ENCODE measurements at regions not wholly inside any gene's neighbourhood (a gene's known extent, or its start where the extent isn't known, plus 50 kb on each side); places are given as distances from the start of the nearest gene placed in this dataset.

GRCh38 chr10:117865945-117866344 is 180.8 kb downstream of the RAB11FIP2 start (continued):
- no peak for TF ChIP-seq ZNF280C (tag by site-specific recombination; IDR thresholded peaks at IDR 0.05)
- no peak for TF ChIP-seq ZNF600 (tag by site-specific recombination; IDR thresholded peaks at IDR 0.05)
- TF ChIP-seq FEZF1 (tag by site-specific recombination; IDR thresholded peaks at IDR 0.05), result no peak
- TF ChIP-seq ZNF513 (tag by site-specific recombination; IDR thresholded peaks at IDR 0.05), result no peak
- TF ChIP-seq ZNF175 (tag by site-specific recombination; IDR thresholded peaks at IDR 0.05), result no peak
- no peak for TF ChIP-seq HOXD13 (CRISPR knock-in tag; IDR thresholded peaks at IDR 0.05; ENCODE audit: borderline replicate concordance)
- no peak for TF ChIP-seq ZNF133 (tag by site-specific recombination; IDR thresholded peaks at IDR 0.05)
- TF ChIP-seq GLI2 (tag by site-specific recombination; IDR thresholded peaks at IDR 0.05; ENCODE audit: borderline replicate concordance, low read depth), result no peak
- TF ChIP-seq ZNF398 (tag by site-specific recombination; IDR thresholded peaks at IDR 0.05), result peak; percentile 80
- no peak for TF ChIP-seq ZNF239 (tag by site-specific recombination; IDR thresholded peaks at IDR 0.05)
- TF ChIP-seq ZNF350 (tag by site-specific recombination; IDR thresholded peaks at IDR 0.05), result no peak
- TF ChIP-seq ZNF660 (tag by site-specific recombination; IDR thresholded peaks at IDR 0.05), result peak; percentile 48; the same call in 1 of the 2 replicates
- TF ChIP-seq IKZF3 (tag by site-specific recombination; IDR thresholded peaks at IDR 0.05), result no peak
- no peak for TF ChIP-seq ZNF223 (tag by site-specific recombination; IDR thresholded peaks at IDR 0.05)
- no peak for TF ChIP-seq ZNF174 (tag by site-specific recombination; IDR thresholded peaks at IDR 0.05)
- TF ChIP-seq ZIC2 (tag by site-specific recombination; IDR thresholded peaks at IDR 0.05), result no peak
- TF ChIP-seq ZNF391 (tag by site-specific recombination; IDR thresholded peaks at IDR 0.05; ENCODE audit: borderline replicate concordance, low read depth), result no peak
- TF ChIP-seq ZNF677 (tag by site-specific recombination; IDR thresholded peaks at IDR 0.05), result no peak
- no peak for TF ChIP-seq ZNF114 (tag by site-specific recombination; IDR thresholded peaks at IDR 0.05)
- TF ChIP-seq ZNF426 (tag by site-specific recombination; IDR thresholded peaks at IDR 0.05), result no peak
- TF ChIP-seq ZNF16 (tag by site-specific recombination; IDR thresholded peaks at IDR 0.05; ENCODE audit: low read depth), result no peak
- no peak for TF ChIP-seq ZNF248 (tag by site-specific recombination; IDR thresholded peaks at IDR 0.05)
- no peak for TF ChIP-seq ZNF23 (tag by site-specific recombination; IDR thresholded peaks at IDR 0.05; ENCODE audit: borderline replicate concordance)
- no peak for TF ChIP-seq MZF1 (tag by site-specific recombination; IDR thresholded peaks at IDR 0.05; ENCODE audit: borderline replicate concordance)
- TF ChIP-seq ZNF843 (tag by site-specific recombination; IDR thresholded peaks at IDR 0.05), result peak; percentile 71
- no peak for TF ChIP-seq MYNN (tag by site-specific recombination; IDR thresholded peaks at IDR 0.05; ENCODE audit: borderline replicate concordance)
- no peak for TF ChIP-seq ZNF266 (tag by site-specific recombination; IDR thresholded peaks at IDR 0.05; ENCODE audit: low read depth)
- no peak for TF ChIP-seq HOXC10 (CRISPR knock-in tag; IDR thresholded peaks at IDR 0.05)
- TF ChIP-seq ZNF664 (tag by site-specific recombination; IDR thresholded peaks at IDR 0.05), result no peak
- no peak for TF ChIP-seq ZNF76 (tag by site-specific recombination; IDR thresholded peaks at IDR 0.05; ENCODE audit: borderline replicate concordance, low read depth)
- peak; percentile 76 for TF ChIP-seq ATF2 (tag by site-specific recombination; IDR thresholded peaks at IDR 0.05; ENCODE audit: low read depth)
